Activated naive CD4-positive, alpha-beta T cell treated with anti-CD3 and anti-CD28 coated beads, Interleukin-2, amount 50 U/mL, for 16 hours (primary cell): ENCODE measurements at regions not wholly inside any gene's neighbourhood (a gene's known extent, or its start where the extent isn't known, plus 50 kb on each side); places are given as distances from the start of the nearest gene placed in this dataset.
A peak's percentile ranks its signal among the peaks of the same experiment; 100 is the strongest.
"Not testable (repeated sequence)": the region's sequence is repeated elsewhere in the genome, so short reads cannot be mapped to it uniquely, and the experiment has no call there.

Source experiments
- DNase-seq: peaks from one replicate; pipeline ENCODE4 v3.0.0-alpha.2; 2020

GRCh38 chr16:51834794-51835193 is 683.7 kb upstream of the SALL1 start:
- DNase-seq: no peak

- DNase-seq: no peak
Measured at GRCh38 chr16:51834133-51834532, 683.1 kb upstream of the SALL1 start.

- no peak for DNase-seq
Measured at GRCh38 chr16:51831595-51832367, 680.7 kb upstream of the SALL1 start.

GRCh38 chr16:51831034-51831433 is 680.0 kb upstream of the SALL1 start:
- DNase-seq: not testable (repeated sequence)

- DNase-seq: no peak
Measured at GRCh38 chr16:51825779-51826178, 674.7 kb upstream of the SALL1 start.

GRCh38 chr16:51822471-51822870 is 671.4 kb upstream of the SALL1 start:
- no peak for DNase-seq

GRCh38 chr16:51821527-51821926 is 670.5 kb upstream of the SALL1 start:
- DNase-seq: no peak

GRCh38 chr16:51820176-51820575 is 669.1 kb upstream of the SALL1 start:
- DNase-seq: no peak

- DNase-seq: no peak
Measured at GRCh38 chr16:51818342-51818944, 667.4 kb upstream of the SALL1 start.

- DNase-seq: no peak
Measured at GRCh38 chr16:51816929-51817328, 665.9 kb upstream of the SALL1 start.

GRCh38 chr16:51815523-51815922 is 664.5 kb upstream of the SALL1 start:
- DNase-seq: no peak

- DNase-seq: no peak
Measured at GRCh38 chr16:51814617-51815016, 663.5 kb upstream of the SALL1 start.

GRCh38 chr16:51813609-51814008 is 662.5 kb upstream of the SALL1 start:
- no peak for DNase-seq

- no peak for DNase-seq
Measured at GRCh38 chr16:51812945-51813344, 661.9 kb upstream of the SALL1 start.

- no peak for DNase-seq
Measured at GRCh38 chr16:51807551-51807950, 656.5 kb upstream of the SALL1 start.

GRCh38 chr16:51801635-51802034 is 650.6 kb upstream of the SALL1 start:
- DNase-seq: no peak

GRCh38 chr16:51797669-51798259 is 646.7 kb upstream of the SALL1 start:
- DNase-seq: no peak

GRCh38 chr16:51779240-51779639 is 628.2 kb upstream of the SALL1 start:
- DNase-seq: no peak

- no peak for DNase-seq
Measured at GRCh38 chr16:51773071-51773890, 622.2 kb upstream of the SALL1 start.

GRCh38 chr16:51766739-51767138 is 615.7 kb upstream of the SALL1 start:
- DNase-seq: no peak

GRCh38 chr16:51763072-51763661 is 612.1 kb upstream of the SALL1 start:
- no peak for DNase-seq

- peak; percentile 25 for DNase-seq
Measured at GRCh38 chr16:51762081-51762996, 611.3 kb upstream of the SALL1 start.
